ENCODE measurements at regions not wholly inside any gene's neighbourhood (a gene's known extent, or its start where the extent isn't known, plus 50 kb on each side); places are given as distances from the start of the nearest gene placed in this dataset.

DNA sequence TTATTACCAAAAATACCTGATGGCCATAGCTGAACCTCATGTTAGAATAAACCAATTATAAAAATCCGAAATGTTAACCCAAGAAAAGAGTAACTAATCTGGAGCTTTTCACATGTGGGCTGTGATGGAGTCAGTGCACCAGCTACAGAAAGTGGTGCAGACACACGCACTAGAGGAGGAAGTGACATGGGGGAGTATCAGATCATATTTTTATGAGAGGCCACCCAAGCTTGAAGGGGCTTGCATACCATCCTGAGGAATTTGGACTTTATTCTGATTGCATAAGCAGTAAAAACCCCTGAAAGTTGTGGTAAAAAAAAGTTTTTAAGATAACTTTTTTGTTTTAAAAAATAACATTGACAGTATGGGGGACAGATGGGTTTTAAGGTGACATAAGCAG lies 1148.5 kb upstream of the CELF2 start:
- TF ChIP-seq EZH2 (IDR thresholded peaks at IDR 0.05; ENCODE audit: low read length) (no peak), CTCF (optimal IDR thresholded peaks at IDR 0.05 in 1 of 3, IDR thresholded peaks at IDR 0.05 in 1 of 3, conservative IDR thresholded peaks at IDR 0.05 in 1 of 3; ENCODE audit: extremely low read depth in 1 of 3, insufficient read depth in 2 of 3, low read length in 3 of 3) (no peak)
- Histone ChIP-seq H3K36me3 (ENCODE audit: control insufficient read depth in 2 of 2, extremely low read depth in 1 of 2, insufficient read depth in 2 of 2, low read length in 2 of 2) (no peaks in the 10 kb centered on the region), H3K9ac (ENCODE audit: control insufficient read depth, extremely low read depth, insufficient read depth, low read length) (no peak overlapping the region), H3K27ac (ENCODE audit: control insufficient read depth, insufficient read depth, low read length) (no peak overlapping the region), H4K20me1 (ENCODE audit: control insufficient read depth, extremely low read depth, insufficient read depth, low read length) (no peaks in the 10 kb centered on the region), H3K27me3 (ENCODE audit: control insufficient read depth, extremely low read depth, insufficient read depth, low read length) (no peaks in the 10 kb centered on the region), H3K4me3 (ENCODE audit: control insufficient read depth in 2 of 3, extremely low read depth in 1 of 3, insufficient read depth in 2 of 3, low read depth in 1 of 3, low read length in 3 of 3) (no peak overlapping the region), H3K4me2 (ENCODE audit: control insufficient read depth, extremely low read depth, insufficient read depth, low read depth, low read length) (no peak overlapping the region), H3K9me1 (ENCODE audit: control insufficient read depth, extremely low read depth, insufficient read depth, low read length) (no peaks in the 10 kb centered on the region), H3K79me2 (ENCODE audit: control insufficient read depth, insufficient read depth, low read length) (no peaks in the 10 kb centered on the region), H3K9me3 (ENCODE audit: control insufficient read depth, low read depth, low read length) (no peaks in the 10 kb centered on the region), H2AFZ (ENCODE audit: control insufficient read depth, low read length) (no peak overlapping the region), H3K4me1 (ENCODE audit: control insufficient read depth, extremely low read depth, insufficient read depth, low read length) (no peaks in the 10 kb centered on the region)
- dilution Hi-C loops (cut with MboI; ENCODE audit: extremely low pct_ligation_motif_present, low sequenced_read_pairs) = no loop called here
- DNase-seq (ENCODE audit: low read depth, low spot score) (no peak), FAIRE-seq (no peak)

- no peak for DNase-seq (ENCODE audit: low read depth, low spot score)
- dilution Hi-C loops (cut with MboI; ENCODE audit: extremely low pct_ligation_motif_present, low sequenced_read_pairs) = no loop called here
- H3K79me2 ChIP-seq (ENCODE audit: control insufficient read depth, insufficient read depth, low read length) = no peaks in the 10 kb centered on the region
- no peak overlapping the region for H3K27ac ChIP-seq (ENCODE audit: control insufficient read depth, insufficient read depth, low read length)
- no peak overlapping the region for H3K9ac ChIP-seq (ENCODE audit: control insufficient read depth, extremely low read depth, insufficient read depth, low read length)
- H3K4me2 ChIP-seq (ENCODE audit: control insufficient read depth, extremely low read depth, insufficient read depth, low read depth, low read length) = no peak overlapping the region
- no peak overlapping the region for H2AFZ ChIP-seq (ENCODE audit: control insufficient read depth, low read length)
- no peak for FAIRE-seq
- no peaks in the 10 kb centered on the region for H3K9me1 ChIP-seq (ENCODE audit: control insufficient read depth, extremely low read depth, insufficient read depth, low read length)
- no peaks in the 10 kb centered on the region for H3K4me1 ChIP-seq (ENCODE audit: control insufficient read depth, extremely low read depth, insufficient read depth, low read length)
- H3K36me3 ChIP-seq (ENCODE audit: control insufficient read depth in 2 of 2, extremely low read depth in 1 of 2, insufficient read depth in 2 of 2, low read length in 2 of 2) = no peaks in the 10 kb centered on the region
- no peak overlapping the region for H3K4me3 ChIP-seq (ENCODE audit: control insufficient read depth in 2 of 3, extremely low read depth in 1 of 3, insufficient read depth in 2 of 3, low read depth in 1 of 3, low read length in 3 of 3)
- H4K20me1 ChIP-seq (ENCODE audit: control insufficient read depth, extremely low read depth, insufficient read depth, low read length) = no peaks in the 10 kb centered on the region
- H3K27me3 ChIP-seq (ENCODE audit: control insufficient read depth, extremely low read depth, insufficient read depth, low read length) = no peaks in the 10 kb centered on the region
- no peaks in the 10 kb centered on the region for H3K9me3 ChIP-seq (ENCODE audit: control insufficient read depth, low read depth, low read length)
- TF ChIP-seq CTCF (optimal IDR thresholded peaks at IDR 0.05 in 1 of 3, IDR thresholded peaks at IDR 0.05 in 1 of 3, conservative IDR thresholded peaks at IDR 0.05 in 1 of 3; ENCODE audit: extremely low read depth in 1 of 3, insufficient read depth in 2 of 3, low read length in 3 of 3) = no peak
- no peak for TF ChIP-seq EZH2 (IDR thresholded peaks at IDR 0.05; ENCODE audit: low read length)
Observed at GRCh38 chr10:9869606-9870176, 1148.0 kb upstream of the CELF2 start.
